IMR-90 (cell line): ENCODE measurements at regions not wholly inside any gene's neighbourhood (a gene's known extent, or its start where the extent isn't known, plus 50 kb on each side); places are given as distances from the start of the nearest gene placed in this dataset.

Experiments used
- ATAC-seq: fragments of 200-7000 bp; cut with Tn5 transposase; 2 replicates; pipeline ENCODE4 v1.9.1; 2020; ENCODE audit warnings: low read depth, mild to moderate bottlenecking, moderate library complexity
- BruUV-seq: library from RNA; stranded (reverse); fragments of 400-500 nt; replicated peaks from 2 replicates; lab custom pipeline; 2021; lab: Mats Ljungman, UMichigan
- CTCF ChIA-PET: fragments of 300-600 bp; formaldehyde crosslinking; extraction: SDS; loops from one replicate; lab custom pipeline; 2021; ENCODE audit warnings: antibody characterized with exemption; lab: Yijun Ruan, JAX
- POLR2A ChIA-PET: fragments of 300-600 bp; sonication (Branson Sonifier 250); formaldehyde crosslinking; loops from one replicate; lab custom pipeline; 2022; ENCODE audit warnings: antibody characterized with exemption; ENCODE audit not compliant: unreplicated experiment; lab: Charles Lee
- DNase-seq: peaks from one replicate; pipeline ENCODE4 v3.0.0; 2013
- H2AFZ ChIP-seq: replicated peaks from 2 replicates; pipeline ENCODE3; 2013; ENCODE audit warnings: low read length, mild to moderate bottlenecking; ENCODE audit not compliant: poor library complexity
- H2AK5ac ChIP-seq: 2 replicates; pipeline ENCODE4 v1.6.1; 2013; ENCODE audit warnings: low read depth, low read length, inconsistent platforms
- H2AK9ac ChIP-seq: replicated peaks from 2 replicates; pipeline ENCODE3; 2013; ENCODE audit warnings: mild to moderate bottlenecking, low read depth, low read length, moderate library complexity; ENCODE audit not compliant: poor library complexity
- H2BK120ac ChIP-seq: 2 replicates; pipeline ENCODE4 v1.6.1; 2013; ENCODE audit warnings: low read depth, low read length, inconsistent platforms
- H2BK15ac ChIP-seq: 3 replicates; pipeline ENCODE4 v1.6.1; 2013; ENCODE audit warnings: low read depth, low read length, inconsistent platforms
- H2BK20ac ChIP-seq: 2 replicates; pipeline ENCODE4 v1.6.1; 2013; ENCODE audit warnings: low read depth, mild to moderate bottlenecking, inconsistent platforms, low read length, moderate library complexity
- H2BK5ac ChIP-seq: 2 replicates; pipeline ENCODE4 v1.6.1; 2013; ENCODE audit warnings: mild to moderate bottlenecking, low read depth, low read length, inconsistent platforms; ENCODE audit not compliant: poor library complexity, severe bottlenecking
- H3K14ac ChIP-seq: replicated peaks from 2 replicates; pipeline ENCODE4 v1.6.1; 2013; ENCODE audit warnings: low read depth, low read length, inconsistent platforms
- H3K18ac ChIP-seq: 2 replicates; pipeline ENCODE4 v1.6.1; 2013; ENCODE audit warnings: low read depth, low read length, control low read depth
- H3K23ac ChIP-seq: 2 replicates; pipeline ENCODE4 v1.6.1; 2013; ENCODE audit warnings: low read depth, low read length, inconsistent platforms
- H3K27ac ChIP-seq: 2 replicates; pipeline ENCODE4 v1.5.1; 2013; ENCODE audit warnings: mild to moderate bottlenecking, control low read depth, low read length; ENCODE audit not compliant: insufficient read depth
- H3K27me3 ChIP-seq: 2 replicates; pipeline ENCODE4 v1.6.1; 2013; ENCODE audit warnings: low read length; ENCODE audit not compliant: control insufficient read depth, insufficient read depth
- H3K36me3 ChIP-seq: 2 replicates; pipeline ENCODE4 v1.6.1; 2013; ENCODE audit warnings: low read length, mixed read lengths; ENCODE audit not compliant: control insufficient read depth, insufficient read depth
- H3K4ac ChIP-seq: 2 replicates; pipeline ENCODE4 v1.6.1; 2013; ENCODE audit warnings: low read depth, low read length, inconsistent platforms
- H3K4me1 ChIP-seq: 2 replicates; pipeline ENCODE4 v1.6.1; 2013; ENCODE audit warnings: low read length, mixed read lengths; ENCODE audit not compliant: control insufficient read depth, insufficient read depth
- H3K4me2 ChIP-seq: 2 replicates; pipeline ENCODE4 v1.6.1; 2013; ENCODE audit warnings: low read depth, mild to moderate bottlenecking, control low read depth, low read length, moderate library complexity
- H3K4me3 ChIP-seq: 2 replicates; pipeline ENCODE4 v1.5.1; 2013; ENCODE audit warnings: low read depth, mild to moderate bottlenecking, control low read depth, low read length, moderate library complexity; ENCODE audit not compliant: insufficient read depth
- H3K56ac ChIP-seq: 2 replicates; pipeline ENCODE4 v1.6.1; 2013; ENCODE audit warnings: low read length, inconsistent platforms; ENCODE audit not compliant: insufficient read depth; ENCODE audit errors: extremely low read depth
- H3K79me1 ChIP-seq, 2 experiments: 2 replicates each; pipeline ENCODE4 v1.6.1; 2013; ENCODE audit warnings: low read length in 2 of 2, inconsistent platforms in 1 of 2, low read depth in 1 of 2
- H3K9ac ChIP-seq: 2 replicates; pipeline ENCODE4 v1.6.1; 2013; ENCODE audit warnings: low read depth, low read length, control low read depth
- H3K9me1 ChIP-seq: 2 replicates; pipeline ENCODE4 v1.6.1; 2013; ENCODE audit warnings: low read length, inconsistent platforms; ENCODE audit not compliant: insufficient read depth
- H3K9me3 ChIP-seq: 2 replicates; pipeline ENCODE4 v1.6.1; 2013; ENCODE audit warnings: low read length; ENCODE audit not compliant: control insufficient read depth, insufficient read depth
- H4K20me1 ChIP-seq: 2 replicates; pipeline ENCODE4 v1.6.1; 2013; ENCODE audit warnings: low read length, inconsistent platforms; ENCODE audit not compliant: insufficient read depth
- H4K5ac ChIP-seq: 2 replicates; pipeline ENCODE4 v1.6.1; 2013; ENCODE audit warnings: mild to moderate bottlenecking, low read depth, low read length, control low read depth
- H4K8ac ChIP-seq, 2 experiments: 2 replicates each; pipeline ENCODE4 v1.6.1; 2013; ENCODE audit warnings: low read depth in 2 of 2, low read length in 2 of 2, control low read depth in 1 of 2, inconsistent platforms in 1 of 2
- H4K91ac ChIP-seq: 2 replicates; pipeline ENCODE4 v1.6.1; 2013; ENCODE audit warnings: low read depth, low read length, inconsistent platforms; ENCODE audit not compliant: insufficient read depth
- BHLHE40 ChIP-seq: fragments of 150-350 bp; IDR thresholded peaks from 2 replicates; pipeline ENCODE4 v1.6.1; 2016; ENCODE audit warnings: mild to moderate bottlenecking, low read depth, low read length
- CEBPB ChIP-seq: IDR thresholded peaks from 2 replicates; pipeline ENCODE4 v1.6.1; 2012; ENCODE audit warnings: low read depth, low read length, improper control_type of control experiment
- CTCF ChIP-seq: conservative IDR thresholded peaks from 2 replicates; pipeline ENCODE4 v1.5.1; 2012; ENCODE audit warnings: mild to moderate bottlenecking, low read depth, low read length, improper control_type of control experiment
- FOS ChIP-seq: fragments of 150-350 bp; IDR thresholded peaks from 2 replicates; pipeline ENCODE4 v1.6.1; 2016; ENCODE audit warnings: low read depth, low read length
- MXI1 ChIP-seq: IDR thresholded peaks from 2 replicates; pipeline ENCODE4 v1.6.1; 2012; ENCODE audit warnings: low read depth, mild to moderate bottlenecking, low read length, moderate library complexity, borderline replicate concordance
- RAD21 ChIP-seq: IDR thresholded peaks from 2 replicates; pipeline ENCODE4 v1.6.1; 2012; ENCODE audit warnings: low read length, improper control_type of control experiment
- RCOR1 ChIP-seq: IDR thresholded peaks from 2 replicates; pipeline ENCODE4 v1.6.1; 2012; ENCODE audit warnings: mild to moderate bottlenecking, low read length, improper control_type of control experiment; ENCODE audit not compliant: insufficient replicate concordance
- USF2 ChIP-seq: fragments of 150-350 bp; IDR thresholded peaks from 2 replicates; pipeline ENCODE4 v1.6.1; 2017; ENCODE audit warnings: mild to moderate bottlenecking, antibody characterized with exemption, low read length, low read depth
- WGBS, 2 experiments: methylation state at CpG; one replicate each; pipeline versions ENCODE4 v1.1.5 to v1.1.7; 2013; ENCODE audit warnings: missing lambda C conversion rate in 2 of 2; ENCODE audit not compliant: insufficient read length in 1 of 2; ENCODE audit errors: extremely low coverage in 2 of 2; 5-methylcytosine and 5-hydroxymethylcytosine counted together
- dilution Hi-C: fragments of 300-500 bp; cut with HindIII; formaldehyde crosslinking; loops from one replicate; pipeline ENCODE4 v1.14.3; 2018; ENCODE audit warnings: low sequenced_read_pairs; ENCODE audit not compliant: unreplicated experiment
- in situ Hi-C: fragments of 300-500 bp; cut with MboI; formaldehyde crosslinking; loops from 3 replicates; pipeline ENCODE4 v1.14.3; 2019; ENCODE audit warnings: low sequenced_read_pairs, inconsistent platforms, mixed read lengths
- intact Hi-C: fragments of 100-400 bp; cut with micrococcal nuclease; formaldehyde crosslinking; loops from 2 replicates; pipeline ENCODE4 v1.10.0; 2022

- no peak overlapping the region for H3K23ac ChIP-seq
- ATAC-seq, result no peak
- no peak overlapping the region for H2BK20ac ChIP-seq
- H3K9me1 ChIP-seq, result peaks cover 3% of the 10 kb centered on the region; the same call in 1 of the 2 replicates
- H3K9me3 ChIP-seq, result no peaks in the 10 kb centered on the region
- H4K20me1 ChIP-seq, result no peaks in the 10 kb centered on the region
- no peak overlapping the region for H3K18ac ChIP-seq
- no peak overlapping the region for H2BK120ac ChIP-seq
- H3K27ac ChIP-seq, result no peak overlapping the region
- H3K4me2 ChIP-seq, result no peak overlapping the region
- dilution Hi-C loops, result no loop called here
- peaks cover 7% of the 10 kb centered on the region for H3K4me1 ChIP-seq
- DNase-seq, result no peak
- no TSS peak for BruUV-seq
- no peak overlapping the region for H3K9ac ChIP-seq
- no CpG with 5 or more reads among the region's 4 CpGs for WGBS, 2 experiments
- POLR2A ChIA-PET, result no interaction called here
- H3K27me3 ChIP-seq, result peaks cover 1% of the 10 kb centered on the region; the same call in 1 of the 2 replicates
- H3K36me3 ChIP-seq, result no peaks in the 10 kb centered on the region
- H3K79me1 ChIP-seq, result no peaks in the 10 kb centered on the region
- H4K91ac ChIP-seq, result no peak overlapping the region
- no peak overlapping the region for H3K56ac ChIP-seq
- CTCF ChIA-PET, result no interaction called here
- H4K8ac ChIP-seq, result no peak overlapping the region
- no peak for TF ChIP-seq USF2
- TF ChIP-seq FOS, result no peak
- no peak for TF ChIP-seq CTCF
- TF ChIP-seq RCOR1, result no peak
- no peak for TF ChIP-seq RAD21
- TF ChIP-seq CEBPB, result no peak
- no peak for TF ChIP-seq MXI1
- TF ChIP-seq BHLHE40, result no peak
- no peak overlapping the region for H2AFZ ChIP-seq
- no peak overlapping the region for H2BK5ac ChIP-seq
- no peak overlapping the region for H2AK5ac ChIP-seq
- no peak overlapping the region for H2BK15ac ChIP-seq
- H3K14ac ChIP-seq, result no peak overlapping the region
- intact Hi-C loops, result no loop called here
- H2AK9ac ChIP-seq, result no peak overlapping the region
- in situ Hi-C loops, result no loop called here
- no peak overlapping the region for H3K4ac ChIP-seq
- no peak overlapping the region for H3K4me3 ChIP-seq
- no peak overlapping the region for H4K5ac ChIP-seq
Observed at GRCh38 chr13:76643596-76643995, 242.6 kb downstream of the KCTD12 start.
